AG08396 (cell line): ENCODE measurements at regions not wholly inside any gene's neighbourhood (a gene's known extent, or its start where the extent isn't known, plus 50 kb on each side); places are given as distances from the start of the nearest gene placed in this dataset.

ENCODE experiments used
- DNase-seq: peaks from one replicate; pipeline ENCODE4 v3.0.0; 2012; ENCODE audit warnings: low spot score, mixed read lengths

- DNase-seq, result no peak
Measured at GRCh38 chr1:177334903-177335302, 164.1 kb downstream of the BRINP2 start.

- no peak for DNase-seq
Measured at GRCh38 chr1:177333936-177334595, 163.3 kb downstream of the BRINP2 start.
